HUES64 (cell line): ENCODE measurements at regions not wholly inside any gene's neighbourhood (a gene's known extent, or its start where the extent isn't known, plus 50 kb on each side); places are given as distances from the start of the nearest gene placed in this dataset.

Experiments used
- H3K27ac ChIP-seq: 2 replicates; pipeline ENCODE4 v1.7.0; 2013; ENCODE audit warnings: low read depth, low read length, inconsistent platforms
- H3K27me3 ChIP-seq: 2 replicates; pipeline ENCODE4 v1.6.1; 2013; ENCODE audit warnings: mild to moderate bottlenecking, low read length; ENCODE audit not compliant: insufficient read depth
- H3K36me3 ChIP-seq: 2 replicates; pipeline ENCODE4 v1.6.1; 2013; ENCODE audit warnings: mild to moderate bottlenecking, low read length; ENCODE audit not compliant: insufficient read depth
- H3K4me1 ChIP-seq: 2 replicates; pipeline ENCODE4 v1.6.1; 2013; ENCODE audit warnings: mild to moderate bottlenecking, low read length, moderate library complexity; ENCODE audit not compliant: insufficient read depth
- H3K4me3 ChIP-seq: 2 replicates; pipeline ENCODE4 v1.5.1; 2013; ENCODE audit warnings: mild to moderate bottlenecking, low read length, moderate library complexity
- H3K9ac ChIP-seq: 2 replicates; pipeline ENCODE4 v1.6.1; 2013; ENCODE audit warnings: mild to moderate bottlenecking, low read depth, low read length
- H3K9me3 ChIP-seq: 2 replicates; pipeline ENCODE4 v1.6.1; 2013; ENCODE audit warnings: low read depth, low read length; ENCODE audit not compliant: insufficient read depth
- WGBS: fragments of 150-250, 120-280 bp; methylation state at CpG from one replicate; pipeline ENCODE4 v1.1.7; 2013; ENCODE audit warnings: missing lambda C conversion rate; 5-methylcytosine and 5-hydroxymethylcytosine counted together

GRCh38 chr18:29169599-29169998 is 992.7 kb upstream of the CDH2 start:
- Histone ChIP-seq H3K4me1 (peaks cover 11% of the 10 kb centered on the region; the same call in 1 of the 2 replicates), H3K27me3 (no peaks in the 10 kb centered on the region), H3K9ac (no peak overlapping the region), H3K4me3 (no peak overlapping the region), H3K9me3 (no peaks in the 10 kb centered on the region), H3K36me3 (no peaks in the 10 kb centered on the region), H3K27ac (no peak overlapping the region)

DNA sequence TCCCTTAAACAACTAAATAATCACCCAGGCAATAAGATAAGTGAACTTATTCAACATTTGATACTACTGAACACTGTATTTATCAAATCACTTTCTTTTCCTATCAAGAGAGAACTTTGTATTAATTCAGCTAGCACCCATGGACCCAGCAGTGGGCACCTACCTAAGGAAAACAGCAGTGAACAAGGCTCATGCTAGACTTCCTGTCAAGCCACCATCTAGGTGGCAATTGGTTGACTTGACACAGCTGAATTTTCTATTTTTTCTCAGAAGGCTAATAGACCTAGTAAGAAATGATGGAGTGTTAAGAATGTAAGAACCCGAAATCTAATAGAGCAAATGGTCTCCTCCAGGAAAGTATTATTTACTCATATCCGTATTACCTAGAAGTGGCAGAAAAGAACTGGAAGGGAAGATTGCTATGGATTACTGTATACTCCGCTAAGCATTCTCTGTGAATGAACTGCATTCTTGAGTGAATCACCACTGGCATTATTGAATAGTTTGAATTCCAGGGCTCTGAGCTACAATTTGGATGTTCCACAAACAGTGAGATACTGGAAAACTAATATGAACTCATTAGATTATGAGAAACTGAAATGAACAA is 988.2 kb upstream of the CDH2 start:
- no peak overlapping the region for H3K9ac ChIP-seq
- 97% methylated on average over 3 of the region's 3 CpGs for WGBS
- no peaks in the 10 kb centered on the region for H3K36me3 ChIP-seq
- H3K9me3 ChIP-seq: no peaks in the 10 kb centered on the region
- H3K27me3 ChIP-seq: no peaks in the 10 kb centered on the region
- H3K27ac ChIP-seq: peak overlapping the region; percentile 3; the same call in 1 of the 2 replicates
- H3K4me3 ChIP-seq: no peak overlapping the region
- peaks cover 32% of the 10 kb centered on the region for H3K4me1 ChIP-seq

GRCh38 chr18:29164020-29164706 is 987.2 kb upstream of the CDH2 start:
- Histone ChIP-seq H3K4me1 (peaks cover 42% of the 10 kb centered on the region), H3K9ac (no peak overlapping the region)
- 96% methylated on average over 1 of the region's 1 CpG for WGBS

DNA sequence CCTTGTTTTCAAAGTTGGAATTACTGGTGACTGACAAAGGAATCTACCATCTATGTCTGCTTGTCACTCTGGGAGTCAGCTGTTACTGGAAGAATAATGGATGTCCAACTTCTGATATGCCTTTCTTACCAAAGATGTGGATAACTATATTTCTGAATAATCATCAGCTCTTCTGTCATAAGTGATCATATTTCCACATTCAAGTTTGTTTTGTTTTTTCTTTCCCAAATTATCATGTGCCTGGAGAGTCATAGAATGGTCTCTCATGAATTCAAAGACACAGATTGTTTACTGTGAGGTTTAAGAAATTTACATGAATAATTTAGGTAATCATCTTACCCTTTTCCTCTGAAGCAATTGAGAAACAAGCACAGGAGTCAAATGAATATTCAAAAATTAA is 986.7 kb upstream of the CDH2 start:
- 0 out of 2 replicates have a peak overlapping the region, but pooled peaks have one; percentile 27 for H3K27ac ChIP-seq
- no peaks in the 10 kb centered on the region for H3K27me3 ChIP-seq
- H3K4me3 ChIP-seq: no peak overlapping the region
- H3K36me3 ChIP-seq: no peaks in the 10 kb centered on the region
- no peaks in the 10 kb centered on the region for H3K9me3 ChIP-seq
- no peak overlapping the region for H3K9ac ChIP-seq
- H3K4me1 ChIP-seq: peaks cover 45% of the 10 kb centered on the region

More at GRCh38 chr18:29164020-29164706, 987.2 kb upstream of the CDH2 start:
- no peaks in the 10 kb centered on the region for H3K36me3 ChIP-seq
- H3K27ac ChIP-seq: 0 out of 2 replicates have a peak overlapping the region, but pooled peaks have one; percentile 27
- H3K4me3 ChIP-seq: no peak overlapping the region
- H3K9me3 ChIP-seq: no peaks in the 10 kb centered on the region
- no peaks in the 10 kb centered on the region for H3K27me3 ChIP-seq

- Histone ChIP-seq H3K9me3 (no peaks in the 10 kb centered on the region), H3K4me1 (peaks cover 51% of the 10 kb centered on the region), H3K27ac (no peak overlapping the region), H3K4me3 (no peak overlapping the region), H3K36me3 (no peaks in the 10 kb centered on the region), H3K27me3 (no peaks in the 10 kb centered on the region), H3K9ac (no peak overlapping the region)
These were observed 984.5 kb upstream of the CDH2 start for GRCh38 chr18:29161429-29161828.

GRCh38 chr18:29160170-29160569 is 983.2 kb upstream of the CDH2 start:
- H3K36me3 ChIP-seq: no peaks in the 10 kb centered on the region
- H3K4me1 ChIP-seq: peaks cover 46% of the 10 kb centered on the region
- 25% methylated on average over 2 of the region's 2 CpGs for WGBS
- H3K9ac ChIP-seq: no peak overlapping the region
- peak overlapping the region; percentile 50 for H3K27ac ChIP-seq
- H3K4me3 ChIP-seq: no peak overlapping the region
- H3K9me3 ChIP-seq: no peaks in the 10 kb centered on the region
- H3K27me3 ChIP-seq: no peaks in the 10 kb centered on the region

- H3K4me1 ChIP-seq: peaks cover 26% of the 10 kb centered on the region
- H3K27me3 ChIP-seq: no peaks in the 10 kb centered on the region
- no peak overlapping the region for H3K9ac ChIP-seq
- 94% methylated on average over 3 of the region's 4 CpGs for WGBS
- H3K36me3 ChIP-seq: no peaks in the 10 kb centered on the region
- no peak overlapping the region for H3K27ac ChIP-seq
- no peaks in the 10 kb centered on the region for H3K9me3 ChIP-seq
- H3K4me3 ChIP-seq: no peak overlapping the region
These were observed 981.0 kb upstream of the CDH2 start for GRCh38 chr18:29157905-29158304.

- WGBS: 92% methylated on average over 3 of the region's 3 CpGs
- Histone ChIP-seq H3K4me3 (no peak overlapping the region), H3K9ac (no peak overlapping the region), H3K9me3 (no peaks in the 10 kb centered on the region), H3K36me3 (no peaks in the 10 kb centered on the region), H3K27me3 (no peaks in the 10 kb centered on the region), H3K4me1 (peaks cover 26% of the 10 kb centered on the region), H3K27ac (no peak overlapping the region)
These were observed 980.3 kb upstream of the CDH2 start for GRCh38 chr18:29157057-29157780.

- Histone ChIP-seq H3K9me3 (no peaks in the 10 kb centered on the region), H3K36me3 (no peaks in the 10 kb centered on the region), H3K27me3 (no peaks in the 10 kb centered on the region), H3K27ac (no peak overlapping the region), H3K9ac (no peak overlapping the region), H3K4me3 (no peak overlapping the region), H3K4me1 (peaks cover 26% of the 10 kb centered on the region)
- WGBS: 89% methylated on average over 4 of the region's 4 CpGs
These were observed 979.6 kb upstream of the CDH2 start for GRCh38 chr18:29156531-29156930.

DNA sequence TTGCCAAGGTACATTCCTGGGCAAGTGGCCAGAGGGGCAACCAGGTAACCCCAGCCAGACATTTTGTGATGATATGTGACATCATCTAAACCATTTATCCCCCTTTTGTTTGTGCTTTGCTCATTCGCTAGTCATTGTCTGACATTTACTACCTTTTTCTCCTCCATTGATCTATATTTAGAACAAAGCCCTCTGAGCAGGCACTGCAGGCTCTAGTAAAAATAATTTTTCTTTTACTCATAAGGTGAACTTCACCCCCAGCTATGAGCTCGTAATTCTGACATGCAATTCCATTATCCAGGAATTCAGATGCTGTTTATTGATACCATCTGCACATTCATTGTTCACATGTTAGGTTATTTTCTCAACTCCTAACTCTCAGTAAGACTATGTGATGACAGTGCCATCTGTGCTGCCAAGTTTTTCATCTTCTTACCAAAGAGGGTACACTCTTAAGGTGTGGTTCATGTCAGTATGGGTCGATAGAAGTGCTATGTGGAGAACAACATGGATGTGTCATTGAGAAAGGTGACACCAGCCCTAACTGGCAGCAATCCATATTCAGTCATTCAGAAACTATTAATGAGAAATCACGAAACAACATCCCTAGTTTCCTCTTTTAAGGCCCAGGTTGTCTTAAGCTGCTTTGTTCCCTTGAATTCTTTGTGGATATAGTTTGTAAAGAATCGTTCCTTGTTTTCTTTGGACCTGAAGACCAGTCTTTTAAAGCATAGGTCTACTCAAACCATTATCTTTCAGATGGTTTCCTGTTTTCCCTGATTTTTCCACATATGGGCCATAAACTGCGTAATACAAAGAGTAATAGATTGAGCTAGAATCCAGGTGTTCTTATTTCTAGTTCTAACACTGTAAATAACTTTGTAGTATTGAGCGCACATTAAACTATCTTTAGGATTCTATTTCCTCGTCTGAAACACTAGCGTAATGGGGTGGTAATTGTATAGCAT is 978.1 kb upstream of the CDH2 start:
- H3K4me3 ChIP-seq: no peak overlapping the region

More for the DNA sequence above, 978.1 kb upstream of the CDH2 start:
- Histone ChIP-seq H3K27me3 (no peaks in the 10 kb centered on the region), H3K4me1 (peaks cover 18% of the 10 kb centered on the region), H3K27ac (no peak overlapping the region), H3K9ac (no peak overlapping the region), H3K9me3 (no peaks in the 10 kb centered on the region), H3K36me3 (no peaks in the 10 kb centered on the region)
- WGBS: 84% methylated on average over 9 of the region's 9 CpGs
